ENCODE measurements at regions not wholly inside any gene's neighbourhood (a gene's known extent, or its start where the extent isn't known, plus 50 kb on each side); places are given as distances from the start of the nearest gene placed in this dataset.

DNA sequence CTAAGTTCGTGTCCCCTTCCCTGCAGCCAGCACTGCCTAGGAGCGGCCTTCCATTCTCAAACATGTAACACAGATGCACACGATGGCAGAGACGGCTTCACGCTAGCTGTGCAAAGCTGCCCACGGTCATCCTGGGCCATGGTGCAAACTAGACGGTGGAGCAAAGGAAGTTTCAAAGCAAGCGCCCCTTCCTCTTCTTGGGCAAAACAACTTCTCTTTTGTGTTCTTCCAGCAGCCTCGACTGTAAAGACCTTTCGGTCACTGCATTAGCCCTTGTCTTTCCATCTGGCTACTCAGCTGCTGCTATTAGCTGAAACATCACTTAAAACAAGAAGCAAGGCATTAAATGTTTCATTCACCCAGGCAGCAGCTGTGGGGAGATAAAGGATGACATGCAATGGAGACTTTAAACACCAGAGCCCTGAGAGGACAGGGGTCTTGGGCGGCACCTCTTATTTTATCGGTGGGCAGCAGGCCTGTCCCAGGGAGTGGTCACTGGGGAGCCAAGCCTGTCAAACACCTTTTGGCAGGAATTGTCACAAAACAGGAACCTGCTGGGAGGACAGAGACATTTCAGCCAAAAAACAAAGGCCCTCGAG, 214.8 kb downstream of the KLF6 start:
- no peak for ATAC-seq
- TF ChIP-seq ISL1 (CRISPR knock-in tag; IDR thresholded peaks at IDR 0.05): no peak
- no peak for TF ChIP-seq ZFP30 (CRISPR knock-in tag; IDR thresholded peaks at IDR 0.05)
- TF ChIP-seq TCF4 (CRISPR knock-in tag; IDR thresholded peaks at IDR 0.05; ENCODE audit: borderline replicate concordance): no peak
- no peak for TF ChIP-seq SNAI2 (CRISPR knock-in tag; IDR thresholded peaks at IDR 0.05)
- no peak for TF ChIP-seq PPARA (CRISPR knock-in tag; IDR thresholded peaks at IDR 0.05; ENCODE audit: borderline replicate concordance)
- no peak for TF ChIP-seq ZNF70 (CRISPR knock-in tag; IDR thresholded peaks at IDR 0.05)
- TF ChIP-seq ZNF565 (CRISPR knock-in tag; conservative IDR thresholded peaks at IDR 0.05; ENCODE audit: low read depth): no peak
- TF ChIP-seq, protein P1, sequence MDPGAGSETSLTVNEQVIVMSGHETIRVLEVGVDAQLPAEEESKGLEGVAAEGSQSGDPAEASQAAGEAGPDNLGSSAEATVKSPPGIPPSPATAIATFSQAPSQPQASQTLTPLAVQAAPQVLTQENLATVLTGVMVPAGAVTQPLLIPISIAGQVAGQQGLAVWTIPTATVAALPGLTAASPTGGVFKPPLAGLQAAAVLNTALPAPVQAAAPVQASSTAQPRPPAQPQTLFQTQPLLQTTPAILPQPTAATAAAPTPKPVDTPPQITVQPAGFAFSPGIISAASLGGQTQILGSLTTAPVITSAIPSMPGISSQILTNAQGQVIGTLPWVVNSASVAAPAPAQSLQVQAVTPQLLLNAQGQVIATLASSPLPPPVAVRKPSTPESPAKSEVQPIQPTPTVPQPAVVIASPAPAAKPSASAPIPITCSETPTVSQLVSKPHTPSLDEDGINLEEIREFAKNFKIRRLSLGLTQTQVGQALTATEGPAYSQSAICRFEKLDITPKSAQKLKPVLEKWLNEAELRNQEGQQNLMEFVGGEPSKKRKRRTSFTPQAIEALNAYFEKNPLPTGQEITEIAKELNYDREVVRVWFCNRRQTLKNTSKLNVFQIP (CRISPR knock-in tag; IDR thresholded peaks at IDR 0.05; ENCODE audit: borderline replicate concordance, low read depth): no peak
- TF ChIP-seq ZC3H10 (CRISPR knock-in tag; IDR thresholded peaks at IDR 0.05): no peak
- no peak for TF ChIP-seq CSDC2 (CRISPR knock-in tag; IDR thresholded peaks at IDR 0.05)
- no peak for TF ChIP-seq CSRNP3 (CRISPR knock-in tag; IDR thresholded peaks at IDR 0.05)
- TF ChIP-seq, protein P2, sequence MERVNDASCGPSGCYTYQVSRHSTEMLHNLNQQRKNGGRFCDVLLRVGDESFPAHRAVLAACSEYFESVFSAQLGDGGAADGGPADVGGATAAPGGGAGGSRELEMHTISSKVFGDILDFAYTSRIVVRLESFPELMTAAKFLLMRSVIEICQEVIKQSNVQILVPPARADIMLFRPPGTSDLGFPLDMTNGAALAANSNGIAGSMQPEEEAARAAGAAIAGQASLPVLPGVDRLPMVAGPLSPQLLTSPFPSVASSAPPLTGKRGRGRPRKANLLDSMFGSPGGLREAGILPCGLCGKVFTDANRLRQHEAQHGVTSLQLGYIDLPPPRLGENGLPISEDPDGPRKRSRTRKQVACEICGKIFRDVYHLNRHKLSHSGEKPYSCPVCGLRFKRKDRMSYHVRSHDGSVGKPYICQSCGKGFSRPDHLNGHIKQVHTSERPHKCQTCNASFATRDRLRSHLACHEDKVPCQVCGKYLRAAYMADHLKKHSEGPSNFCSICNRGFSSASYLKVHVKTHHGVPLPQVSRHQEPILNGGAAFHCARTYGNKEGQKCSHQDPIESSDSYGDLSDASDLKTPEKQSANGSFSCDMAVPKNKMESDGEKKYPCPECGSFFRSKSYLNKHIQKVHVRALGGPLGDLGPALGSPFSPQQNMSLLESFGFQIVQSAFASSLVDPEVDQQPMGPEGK (CRISPR knock-in tag; IDR thresholded peaks at IDR 0.05; ENCODE audit: borderline replicate concordance): no peak
- TF ChIP-seq GLIS3 (CRISPR knock-in tag; IDR thresholded peaks at IDR 0.05): no peak

DNA sequence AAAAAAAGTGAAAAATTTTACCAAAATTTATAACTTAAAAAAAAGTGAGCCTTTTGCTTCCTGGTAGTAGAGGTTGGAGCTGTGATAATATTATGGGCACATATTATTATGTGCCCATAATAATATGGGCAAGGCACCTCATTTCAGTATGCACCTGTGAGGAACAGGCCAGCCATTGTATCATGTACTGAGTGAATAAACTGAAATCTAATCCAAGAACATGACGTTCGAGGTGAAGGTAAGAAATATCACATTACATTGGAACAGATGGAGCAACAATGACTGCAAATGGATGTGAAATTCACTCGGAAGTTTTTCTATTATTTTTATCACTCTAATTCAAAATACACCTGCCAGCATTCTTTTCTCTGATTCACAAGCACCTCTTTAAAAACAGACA, 216.0 kb downstream of the KLF6 start:
- no peak for ATAC-seq
- TF ChIP-seq TCF4 (CRISPR knock-in tag; IDR thresholded peaks at IDR 0.05; ENCODE audit: borderline replicate concordance): no peak
- TF ChIP-seq OSR1 (CRISPR knock-in tag; IDR thresholded peaks at IDR 0.05): no peak
- no peak for TF ChIP-seq CSRNP3 (CRISPR knock-in tag; IDR thresholded peaks at IDR 0.05)
- TF ChIP-seq TSHZ2 (CRISPR knock-in tag; IDR thresholded peaks at IDR 0.05): no peak
- TF ChIP-seq ISL1 (CRISPR knock-in tag; IDR thresholded peaks at IDR 0.05): no peak
- no peak for TF ChIP-seq ZC3H10 (CRISPR knock-in tag; IDR thresholded peaks at IDR 0.05)
- TF ChIP-seq, protein P3, sequence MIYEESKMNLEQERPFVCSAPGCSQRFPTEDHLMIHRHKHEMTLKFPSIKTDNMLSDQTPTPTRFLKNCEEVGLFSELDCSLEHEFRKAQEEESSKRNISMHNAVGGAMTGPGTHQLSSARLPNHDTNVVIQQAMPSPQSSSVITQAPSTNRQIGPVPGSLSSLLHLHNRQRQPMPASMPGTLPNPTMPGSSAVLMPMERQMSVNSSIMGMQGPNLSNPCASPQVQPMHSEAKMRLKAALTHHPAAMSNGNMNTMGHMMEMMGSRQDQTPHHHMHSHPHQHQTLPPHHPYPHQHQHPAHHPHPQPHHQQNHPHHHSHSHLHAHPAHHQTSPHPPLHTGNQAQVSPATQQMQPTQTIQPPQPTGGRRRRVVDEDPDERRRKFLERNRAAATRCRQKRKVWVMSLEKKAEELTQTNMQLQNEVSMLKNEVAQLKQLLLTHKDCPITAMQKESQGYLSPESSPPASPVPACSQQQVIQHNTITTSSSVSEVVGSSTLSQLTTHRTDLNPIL (CRISPR knock-in tag; IDR thresholded peaks at IDR 0.05; ENCODE audit: low read depth): no peak
- TF ChIP-seq SNAI2 (CRISPR knock-in tag; IDR thresholded peaks at IDR 0.05): no peak
- TF ChIP-seq ESRRG (CRISPR knock-in tag; IDR thresholded peaks at IDR 0.05): no peak
- TF ChIP-seq ZNF8 (CRISPR knock-in tag; IDR thresholded peaks at IDR 0.05): no peak
- no peak for TF ChIP-seq ZFP3 (CRISPR knock-in tag; IDR thresholded peaks at IDR 0.05)
- TF ChIP-seq PPARA (CRISPR knock-in tag; IDR thresholded peaks at IDR 0.05; ENCODE audit: borderline replicate concordance): no peak
- TF ChIP-seq, protein P1 (CRISPR knock-in tag; IDR thresholded peaks at IDR 0.05; ENCODE audit: borderline replicate concordance, low read depth): no peak
